ENCODE measurements at regions not wholly inside any gene's neighbourhood (a gene's known extent, or its start where the extent isn't known, plus 50 kb on each side); places are given as distances from the start of the nearest gene placed in this dataset.

- Mint-ChIP-seq H3K9me3 (no peaks in the 10 kb centered on the region), H3K27me3 (ENCODE audit: low read depth) (no peaks in the 10 kb centered on the region), H3K4me3 (no peak overlapping the region), H3K27ac (ENCODE audit: unreplicated experiment) (no peak overlapping the region), H3K36me3 (ENCODE audit: low read depth) (no peaks in the 10 kb centered on the region), H3K4me1 (peaks cover 9% of the 10 kb centered on the region)
- TF ChIP-seq, protein P1, sequence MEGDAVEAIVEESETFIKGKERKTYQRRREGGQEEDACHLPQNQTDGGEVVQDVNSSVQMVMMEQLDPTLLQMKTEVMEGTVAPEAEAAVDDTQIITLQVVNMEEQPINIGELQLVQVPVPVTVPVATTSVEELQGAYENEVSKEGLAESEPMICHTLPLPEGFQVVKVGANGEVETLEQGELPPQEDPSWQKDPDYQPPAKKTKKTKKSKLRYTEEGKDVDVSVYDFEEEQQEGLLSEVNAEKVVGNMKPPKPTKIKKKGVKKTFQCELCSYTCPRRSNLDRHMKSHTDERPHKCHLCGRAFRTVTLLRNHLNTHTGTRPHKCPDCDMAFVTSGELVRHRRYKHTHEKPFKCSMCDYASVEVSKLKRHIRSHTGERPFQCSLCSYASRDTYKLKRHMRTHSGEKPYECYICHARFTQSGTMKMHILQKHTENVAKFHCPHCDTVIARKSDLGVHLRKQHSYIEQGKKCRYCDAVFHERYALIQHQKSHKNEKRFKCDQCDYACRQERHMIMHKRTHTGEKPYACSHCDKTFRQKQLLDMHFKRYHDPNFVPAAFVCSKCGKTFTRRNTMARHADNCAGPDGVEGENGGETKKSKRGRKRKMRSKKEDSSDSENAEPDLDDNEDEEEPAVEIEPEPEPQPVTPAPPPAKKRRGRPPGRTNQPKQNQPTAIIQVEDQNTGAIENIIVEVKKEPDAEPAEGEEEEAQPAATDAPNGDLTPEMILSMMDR (conservative IDR thresholded peaks at IDR 0.05): no peak
- DNase-seq (ENCODE audit: low read depth, low spot score): no peak
Observed at GRCh38 chr14:30158299-30158698, 230.7 kb upstream of the PRKD1 start.

GRCh38 chr14:30159374-30159773, 231.7 kb upstream of the PRKD1 start:
- Mint-ChIP-seq H3K27me3 (ENCODE audit: low read depth) (no peaks in the 10 kb centered on the region), H3K27ac (ENCODE audit: unreplicated experiment) (no peak overlapping the region), H3K9me3 (no peaks in the 10 kb centered on the region), H3K36me3 (ENCODE audit: low read depth) (no peaks in the 10 kb centered on the region), H3K4me1 (peaks cover 9% of the 10 kb centered on the region), H3K4me3 (no peak overlapping the region)
- no peak for DNase-seq (ENCODE audit: low read depth, low spot score)
- TF ChIP-seq, protein P1 (conservative IDR thresholded peaks at IDR 0.05): no peak

GRCh38 chr14:30160608-30161007, 233.0 kb upstream of the PRKD1 start:
- Mint-ChIP-seq H3K4me1 (peaks cover 9% of the 10 kb centered on the region), H3K4me3 (no peak overlapping the region), H3K9me3 (no peaks in the 10 kb centered on the region), H3K27ac (ENCODE audit: unreplicated experiment) (no peak overlapping the region), H3K36me3 (ENCODE audit: low read depth) (no peaks in the 10 kb centered on the region), H3K27me3 (ENCODE audit: low read depth) (no peaks in the 10 kb centered on the region)
- TF ChIP-seq, protein P1 (conservative IDR thresholded peaks at IDR 0.05): no peak
- no peak for DNase-seq (ENCODE audit: low read depth, low spot score)

DNA sequence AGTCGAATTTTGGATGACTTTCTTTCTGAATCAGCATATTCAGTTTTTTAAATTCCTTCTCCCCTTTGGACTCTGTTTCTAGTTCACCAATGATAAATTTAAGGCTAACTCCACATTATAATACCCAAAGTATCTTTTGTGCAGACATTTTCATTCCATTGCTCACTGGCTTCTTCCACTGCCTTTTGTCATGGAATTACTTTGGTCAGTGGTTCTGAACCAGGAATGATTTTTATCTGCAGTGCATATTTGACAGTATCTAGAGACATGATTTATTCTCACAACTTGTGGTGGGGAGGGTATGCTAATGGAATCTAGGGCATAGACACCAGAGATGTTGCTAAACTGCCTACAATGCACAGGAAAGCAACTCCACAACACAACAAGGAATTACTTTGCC, 234.4 kb upstream of the PRKD1 start:
- Mint-ChIP-seq H3K4me3 (no peak overlapping the region), H3K27ac (ENCODE audit: unreplicated experiment) (no peak overlapping the region), H3K27me3 (ENCODE audit: low read depth) (no peaks in the 10 kb centered on the region), H3K4me1 (peaks cover 9% of the 10 kb centered on the region), H3K36me3 (ENCODE audit: low read depth) (no peaks in the 10 kb centered on the region), H3K9me3 (no peaks in the 10 kb centered on the region)
- TF ChIP-seq, protein P1 (conservative IDR thresholded peaks at IDR 0.05): no peak
- DNase-seq (ENCODE audit: low read depth, low spot score): no peak

DNA sequence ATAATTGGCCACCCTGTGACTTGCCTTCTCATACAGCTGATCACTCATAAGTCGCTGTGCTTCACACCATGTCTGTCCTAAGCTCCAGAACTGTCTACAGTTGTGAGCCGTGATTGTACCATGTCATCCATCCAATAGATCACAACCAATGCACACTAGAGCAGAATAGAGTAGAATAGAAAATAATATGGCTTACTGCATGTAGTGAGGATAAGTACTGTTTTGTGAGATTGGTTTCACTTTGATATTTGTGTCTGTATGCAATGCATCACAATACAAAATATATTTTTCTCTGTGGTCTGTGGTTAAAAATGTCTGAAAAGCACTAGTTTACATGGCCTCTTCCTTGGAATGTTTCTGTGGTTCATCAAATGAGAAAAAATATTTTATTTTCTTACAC, 237.6 kb upstream of the PRKD1 start:
- H3K4me3 Mint-ChIP-seq: no peak overlapping the region

More for the DNA sequence above, 237.6 kb upstream of the PRKD1 start:
- H3K4me1 Mint-ChIP-seq: no peaks in the 10 kb centered on the region
- peaks cover 8% of the 10 kb centered on the region for H3K9me3 Mint-ChIP-seq
- DNase-seq (ENCODE audit: low read depth, low spot score): no peak
- TF ChIP-seq, protein P1 (conservative IDR thresholded peaks at IDR 0.05): no peak
- no peak overlapping the region for H3K27ac Mint-ChIP-seq (ENCODE audit: unreplicated experiment)
- peaks cover 3% of the 10 kb centered on the region for H3K27me3 Mint-ChIP-seq (ENCODE audit: low read depth)
- no peaks in the 10 kb centered on the region for H3K36me3 Mint-ChIP-seq (ENCODE audit: low read depth)
